A549 (cell line): ENCODE measurements at regions not wholly inside any gene's neighbourhood (a gene's known extent, or its start where the extent isn't known, plus 50 kb on each side); places are given as distances from the start of the nearest gene placed in this dataset.

ENCODE experiments used
- ATAC-seq, 2 experiments: fragments of 200-7000 bp in 1 of 2; fragments of >200 bp in 1 of 2; cut with Nextera tagmentation in 1 of 2; cut with Tn5 transposase in 1 of 2; 3 replicates each; pipeline versions ENCODE4 v1.8.0 to v1.9.1; 2018 to 2020; ENCODE audit warnings: mild to moderate bottlenecking in 1 of 2, moderate library complexity in 1 of 2
- CTCF ChIA-PET: fragments of 300-600 bp; sonication (Branson Sonifier 250); formaldehyde crosslinking; extraction: SDS; loops from one replicate; lab custom pipeline; 2021; ENCODE audit warnings: antibody characterized with exemption, inconsistent platforms; lab: Yijun Ruan, JAX
- POLR2A ChIA-PET: fragments of 350-600 bp; formaldehyde crosslinking; extraction: SDS; loops from one replicate; lab custom pipeline; 2021; ENCODE audit warnings: antibody characterized with exemption, inconsistent platforms; lab: Yijun Ruan, JAX
- DNase-seq, 2 experiments: peaks; one replicate each; pipeline versions ENCODE4 v3.0.0 to v3.0.0-alpha.2; 2011 to 2016; ENCODE audit warnings: low read depth in 1 of 2, low spot score in 1 of 2
- FAIRE-seq: peaks from 2 replicates; lab custom pipeline; 2011; peaks lifted over from hg19 to GRCh38; lab: Jason Lieb, UNC
- H3K27ac ChIP-seq, 2 experiments: fragments of >200 bp; sonication (Bioruptor Twin); formaldehyde crosslinking; 3 replicates each; pipeline ENCODE4 v1.5.1; 2016 to 2017
- H3K4me1 ChIP-seq: fragments of >200 bp; sonication (Bioruptor Twin); formaldehyde crosslinking; 3 replicates; pipeline ENCODE4 v1.6.1; 2016
- H3K4me2 ChIP-seq: fragments of >200 bp; sonication (Bioruptor Twin); formaldehyde crosslinking; 3 replicates; pipeline ENCODE4 v1.6.1; 2016
- H3K4me3 ChIP-seq: fragments of >200 bp; sonication (Bioruptor Twin); formaldehyde crosslinking; 3 replicates; pipeline ENCODE4 v1.5.1; 2016
- H3K9me3 ChIP-seq: fragments of >200 bp; sonication (Bioruptor Twin); formaldehyde crosslinking; 3 replicates; pipeline ENCODE4 v1.6.1; 2016
- BHLHE40 ChIP-seq: IDR thresholded peaks from 2 replicates; pipeline ENCODE4 v1.6.1; 2012; ENCODE audit warnings: low read depth, low read length, inconsistent platforms
- CEBPB ChIP-seq, 2 experiments: fragments of >200 bp in 1 of 2; sonication (Bioruptor Twin) in 1 of 2; formaldehyde crosslinking in 1 of 2; IDR thresholded peaks; 2 replicates each; pipeline ENCODE4 v1.6.1; 2012 to 2016
- CHD4 ChIP-seq: fragments of 200-600 bp; sonication (generic); IDR thresholded peaks from 2 replicates; pipeline ENCODE4 v1.6.1; 2016; ENCODE audit warnings: antibody characterized with exemption, mild to moderate bottlenecking, borderline replicate concordance
- EHF ChIP-seq: fragments of 250-450 bp; sonication (Bioruptor Pico); IDR thresholded peaks from 2 replicates; pipeline ENCODE4 v1.5.0; 2020; ENCODE audit warnings: mild to moderate bottlenecking
- EHMT2 ChIP-seq: fragments of 200-600 bp; sonication (generic); IDR thresholded peaks from 2 replicates; pipeline ENCODE4 v1.6.1; 2016; ENCODE audit warnings: antibody characterized with exemption, low read depth, mild to moderate bottlenecking, moderate library complexity
- EP300 ChIP-seq, 2 experiments: fragments of >200 bp; sonication (Bioruptor Twin); formaldehyde crosslinking; IDR thresholded peaks; 2 replicates in 1 of 2; 3 replicates in 1 of 2; pipeline ENCODE4 v1.6.1; 2016 to 2017
- FOSB ChIP-seq: fragments of 250-450 bp; sonication (Bioruptor Pico); IDR thresholded peaks from 2 replicates; pipeline ENCODE4 v1.5.0; 2020; ENCODE audit warnings: mild to moderate bottlenecking, moderate library complexity
- HDAC2 ChIP-seq: fragments of 200-600 bp; sonication (generic); IDR thresholded peaks from 2 replicates; pipeline ENCODE4 v1.6.1; 2016
- HEYL ChIP-seq: fragments of 250-450 bp; sonication (Bioruptor Pico); IDR thresholded peaks from 2 replicates; pipeline ENCODE4 v1.8.0; 2021; ENCODE audit warnings: mild to moderate bottlenecking, moderate library complexity
- JUN ChIP-seq, 2 experiments: fragments of >200 bp; sonication (Bioruptor Twin); formaldehyde crosslinking; IDR thresholded peaks; 2 replicates in 1 of 2; 3 replicates in 1 of 2; pipeline ENCODE4 v1.6.1; 2016 to 2017
- JUNB ChIP-seq: fragments of >200 bp; sonication (Bioruptor Twin); formaldehyde crosslinking; IDR thresholded peaks from 2 replicates; pipeline ENCODE4 v1.6.1; 2016
- KDM1A ChIP-seq: fragments of 200-600 bp; sonication (generic); IDR thresholded peaks from 2 replicates; pipeline ENCODE4 v1.6.1; 2016; ENCODE audit warnings: low read depth, mild to moderate bottlenecking
- PHF8 ChIP-seq: fragments of 200-600 bp; sonication (generic); IDR thresholded peaks from 2 replicates; pipeline ENCODE4 v1.6.1; 2016; ENCODE audit warnings: low read depth, mild to moderate bottlenecking, antibody characterized with exemption, moderate library complexity, borderline replicate concordance
- POLR2A ChIP-seq: IDR thresholded peaks from 2 replicates; pipeline ENCODE4 v1.6.1; 2012; ENCODE audit warnings: mild to moderate bottlenecking, low read length
- RAD21 ChIP-seq, 2 experiments: fragments of >200 bp in 1 of 2; sonication (Bioruptor Twin) in 1 of 2; formaldehyde crosslinking in 1 of 2; IDR thresholded peaks in 1 of 2; conservative IDR thresholded peaks in 1 of 2; 2 replicates in 1 of 2; 3 replicates in 1 of 2; pipeline ENCODE4 v1.6.1; 2012 to 2018; ENCODE audit warnings: inconsistent platforms in 1 of 2
- RCOR1 ChIP-seq: fragments of 150-350 bp; IDR thresholded peaks from 2 replicates; pipeline ENCODE4 v1.6.1; 2014; ENCODE audit warnings: antibody characterized with exemption, low read length, low read depth
- RFX5 ChIP-seq: fragments of 450-650 bp; IDR thresholded peaks from 2 replicates; pipeline ENCODE4 v1.7.1; 2014; ENCODE audit warnings: antibody characterized with exemption, mild to moderate bottlenecking, moderate library complexity
- RNF2 ChIP-seq: fragments of 200-600 bp; sonication (generic); IDR thresholded peaks from 2 replicates; pipeline ENCODE4 v1.6.1; 2016; ENCODE audit warnings: low read depth, mild to moderate bottlenecking, antibody characterized with exemption, moderate library complexity, borderline replicate concordance
- SREBF2 ChIP-seq: fragments of 450-650 bp; IDR thresholded peaks from 2 replicates; pipeline ENCODE4 v1.6.1; 2014; ENCODE audit warnings: mild to moderate bottlenecking, moderate library complexity
- TP53 ChIP-seq: fragments of 250-450 bp; sonication (Bioruptor Pico); IDR thresholded peaks from 2 replicates; pipeline ENCODE4 v1.5.0; 2021; ENCODE audit warnings: mild to moderate bottlenecking, moderate library complexity
- ZFP36 ChIP-seq: fragments of 450-650 bp; IDR thresholded peaks from 2 replicates; pipeline ENCODE4 v1.6.1; 2014; ENCODE audit warnings: borderline replicate concordance; ENCODE audit not compliant: partially characterized antibody
- ZNF302 ChIP-seq: fragments of 250-450 bp; sonication (Bioruptor Pico); IDR thresholded peaks from 2 replicates; pipeline ENCODE4 v1.9.0; 2021; ENCODE audit warnings: inconsistent platforms, mild to moderate bottlenecking, moderate library complexity
- WGBS: methylation state at CpG from one replicate; pipeline ENCODE4 v1.1.6; 2017; ENCODE audit errors: missing lambda C conversion rate; 5-methylcytosine and 5-hydroxymethylcytosine counted together
- TF ChIP-seq, protein P1 (sequence below): IDR thresholded peaks from 2 replicates; pipeline ENCODE4 v1.6.1; 2012
- TF ChIP-seq, protein P2 (sequence below): IDR thresholded peaks from 2 replicates; pipeline ENCODE4 v1.6.1; 2012; ENCODE audit warnings: low read depth, borderline replicate concordance
- TF ChIP-seq, protein P3 (sequence below): fragments of 250-450 bp; sonication (Bioruptor Pico); IDR thresholded peaks from 2 replicates; pipeline ENCODE4 v1.5.0; 2021; ENCODE audit warnings: mild to moderate bottlenecking, moderate library complexity, borderline replicate concordance
- TF ChIP-seq, protein P4 (sequence below): fragments of >200 bp; sonication (Bioruptor Twin); formaldehyde crosslinking; IDR thresholded peaks from 3 replicates; pipeline ENCODE4 v1.6.1; 2016
- TF ChIP-seq, protein P5 (sequence below): IDR thresholded peaks from 2 replicates; pipeline ENCODE4 v1.6.1; 2012

GRCh38 chr3:28076246-28076645 is 165.2 kb upstream of the CMC1 start (continued):
- no peak for TF ChIP-seq FOSB

GRCh38 chr3:28077572-28077971 is 163.8 kb upstream of the CMC1 start:
- ATAC-seq (no peak; a peak in 1 of 6 replicates), DNase-seq (peak in 1 of 2 experiments; percentile 5), FAIRE-seq (no peak)
- no peak overlapping the region for H3K4me3 ChIP-seq
- no peaks in the 10 kb centered on the region for H3K4me1 ChIP-seq
- H3K4me2 ChIP-seq: no peak overlapping the region
- TF ChIP-seq TP53 (CRISPR knock-in tag): no peak
- TF ChIP-seq, protein P1, sequence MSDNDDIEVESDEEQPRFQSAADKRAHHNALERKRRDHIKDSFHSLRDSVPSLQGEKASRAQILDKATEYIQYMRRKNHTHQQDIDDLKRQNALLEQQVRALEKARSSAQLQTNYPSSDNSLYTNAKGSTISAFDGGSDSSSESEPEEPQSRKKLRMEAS: no peak
- TF ChIP-seq, protein P2, sequence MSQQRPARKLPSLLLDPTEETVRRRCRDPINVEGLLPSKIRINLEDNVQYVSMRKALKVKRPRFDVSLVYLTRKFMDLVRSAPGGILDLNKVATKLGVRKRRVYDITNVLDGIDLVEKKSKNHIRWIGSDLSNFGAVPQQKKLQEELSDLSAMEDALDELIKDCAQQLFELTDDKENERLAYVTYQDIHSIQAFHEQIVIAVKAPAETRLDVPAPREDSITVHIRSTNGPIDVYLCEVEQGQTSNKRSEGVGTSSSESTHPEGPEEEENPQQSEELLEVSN: no peak
- no peak for TF ChIP-seq JUNB
- TF ChIP-seq POLR2A: no peak
- TF ChIP-seq RFX5: no peak
- TF ChIP-seq SREBF2: no peak
- TF ChIP-seq, protein P3, sequence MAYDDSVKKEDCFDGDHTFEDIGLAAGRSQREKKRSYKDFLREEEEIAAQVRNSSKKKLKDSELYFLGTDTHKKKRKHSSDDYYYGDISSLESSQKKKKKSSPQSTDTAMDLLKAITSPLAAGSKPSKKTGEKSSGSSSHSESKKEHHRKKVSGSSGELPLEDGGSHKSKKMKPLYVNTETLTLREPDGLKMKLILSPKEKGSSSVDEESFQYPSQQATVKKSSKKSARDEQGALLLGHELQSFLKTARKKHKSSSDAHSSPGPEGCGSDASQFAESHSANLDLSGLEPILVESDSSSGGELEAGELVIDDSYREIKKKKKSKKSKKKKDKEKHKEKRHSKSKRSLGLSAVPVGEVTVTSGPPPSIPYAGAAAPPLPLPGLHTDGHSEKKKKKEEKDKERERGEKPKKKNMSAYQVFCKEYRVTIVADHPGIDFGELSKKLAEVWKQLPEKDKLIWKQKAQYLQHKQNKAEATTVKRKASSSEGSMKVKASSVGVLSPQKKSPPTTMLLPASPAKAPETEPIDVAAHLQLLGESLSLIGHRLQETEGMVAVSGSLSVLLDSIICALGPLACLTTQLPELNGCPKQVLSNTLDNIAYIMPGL: no peak
- TF ChIP-seq ZFP36: no peak
- TF ChIP-seq HDAC2: no peak
- no peak for TF ChIP-seq ZNF302
- no peak for TF ChIP-seq JUN (IDR thresholded peaks at IDR 0.05)
- TF ChIP-seq EHMT2: no peak
- TF ChIP-seq PHF8: no peak
- no peak for TF ChIP-seq HEYL
- TF ChIP-seq, protein P4, sequence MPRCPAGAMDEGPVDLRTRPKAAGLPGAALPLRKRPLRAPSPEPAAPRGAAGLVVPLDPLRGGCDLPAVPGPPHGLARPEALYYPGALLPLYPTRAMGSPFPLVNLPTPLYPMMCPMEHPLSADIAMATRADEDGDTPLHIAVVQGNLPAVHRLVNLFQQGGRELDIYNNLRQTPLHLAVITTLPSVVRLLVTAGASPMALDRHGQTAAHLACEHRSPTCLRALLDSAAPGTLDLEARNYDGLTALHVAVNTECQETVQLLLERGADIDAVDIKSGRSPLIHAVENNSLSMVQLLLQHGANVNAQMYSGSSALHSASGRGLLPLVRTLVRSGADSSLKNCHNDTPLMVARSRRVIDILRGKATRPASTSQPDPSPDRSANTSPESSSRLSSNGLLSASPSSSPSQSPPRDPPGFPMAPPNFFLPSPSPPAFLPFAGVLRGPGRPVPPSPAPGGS: no peak
- TF ChIP-seq RAD21 (conservative IDR thresholded peaks at IDR 0.05 in 1 of 2, IDR thresholded peaks at IDR 0.05 in 1 of 2): no peak
- TF ChIP-seq CEBPB (IDR thresholded peaks at IDR 0.05): no peak
- H3K9me3 ChIP-seq: no peaks in the 10 kb centered on the region
- H3K27ac ChIP-seq: no peak overlapping the region
- WGBS: 59% methylated on average over 7 of the region's 7 CpGs
- CTCF ChIA-PET: interaction anchor here (1.1 kb wide), 1 partner anchor 130 kb away, joined by 3 read pairs; no protein-coding TSS in a partner anchor
- POLR2A ChIA-PET: no interaction called here

DNA sequence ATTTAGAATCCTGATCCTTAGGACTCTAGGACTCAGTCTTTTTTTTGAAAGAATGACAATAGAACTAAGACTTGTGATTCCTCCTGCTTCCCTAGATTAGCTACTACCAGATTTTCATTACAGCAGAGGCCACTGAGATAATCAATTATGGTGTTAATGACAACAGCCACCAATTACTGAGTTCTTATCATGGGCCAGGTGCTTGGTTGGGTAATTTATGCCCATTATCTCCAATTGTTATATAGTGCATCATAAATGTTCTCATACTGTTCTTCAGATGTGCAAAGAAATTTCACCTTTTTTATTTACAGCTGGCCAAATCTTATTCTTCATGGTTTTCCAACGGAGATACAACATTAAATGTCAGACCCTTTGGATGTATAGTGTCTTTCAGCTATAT is 162.9 kb upstream of the CMC1 start:
- no peak overlapping the region for H3K27ac ChIP-seq
- H3K9me3 ChIP-seq: no peaks in the 10 kb centered on the region
- ATAC-seq (no peak), FAIRE-seq (no peak), DNase-seq (no peak)
- WGBS: 0% methylated on average over 1 of the region's 1 CpG
- ChIA-PET POLR2A (no interaction called here), CTCF (interaction anchor here (1.0 kb wide), 1 partner anchor 208 kb away, joined by 3 read pairs; no protein-coding TSS in a partner anchor)
- no peaks in the 10 kb centered on the region for H3K4me1 ChIP-seq
- no peak overlapping the region for H3K4me3 ChIP-seq
- H3K4me2 ChIP-seq: no peak overlapping the region
- TF ChIP-seq KDM1A: no peak
- TF ChIP-seq, protein P1: no peak
- no peak for TF ChIP-seq EP300 (IDR thresholded peaks at IDR 0.05)
- TF ChIP-seq RNF2: no peak
- TF ChIP-seq JUNB: no peak
- TF ChIP-seq CEBPB (IDR thresholded peaks at IDR 0.05): no peak
- TF ChIP-seq, protein P5, sequence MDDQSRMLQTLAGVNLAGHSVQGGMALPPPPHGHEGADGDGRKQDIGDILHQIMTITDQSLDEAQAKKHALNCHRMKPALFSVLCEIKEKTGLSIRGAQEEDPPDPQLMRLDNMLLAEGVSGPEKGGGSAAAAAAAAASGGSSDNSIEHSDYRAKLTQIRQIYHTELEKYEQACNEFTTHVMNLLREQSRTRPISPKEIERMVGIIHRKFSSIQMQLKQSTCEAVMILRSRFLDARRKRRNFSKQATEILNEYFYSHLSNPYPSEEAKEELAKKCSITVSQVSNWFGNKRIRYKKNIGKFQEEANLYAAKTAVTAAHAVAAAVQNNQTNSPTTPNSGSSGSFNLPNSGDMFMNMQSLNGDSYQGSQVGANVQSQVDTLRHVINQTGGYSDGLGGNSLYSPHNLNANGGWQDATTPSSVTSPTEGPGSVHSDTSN: no peak
- TF ChIP-seq JUN (IDR thresholded peaks at IDR 0.05): no peak
- TF ChIP-seq EHMT2: no peak
- no peak for TF ChIP-seq EHF
- no peak for TF ChIP-seq BHLHE40
- no peak for TF ChIP-seq RCOR1
- TF ChIP-seq CHD4: no peak
- no peak for TF ChIP-seq ZFP36
- TF ChIP-seq, protein P3: no peak
